ENCODE measurements at regions not wholly inside any gene's neighbourhood (a gene's known extent, or its start where the extent isn't known, plus 50 kb on each side); places are given as distances from the start of the nearest gene placed in this dataset.

DNA sequence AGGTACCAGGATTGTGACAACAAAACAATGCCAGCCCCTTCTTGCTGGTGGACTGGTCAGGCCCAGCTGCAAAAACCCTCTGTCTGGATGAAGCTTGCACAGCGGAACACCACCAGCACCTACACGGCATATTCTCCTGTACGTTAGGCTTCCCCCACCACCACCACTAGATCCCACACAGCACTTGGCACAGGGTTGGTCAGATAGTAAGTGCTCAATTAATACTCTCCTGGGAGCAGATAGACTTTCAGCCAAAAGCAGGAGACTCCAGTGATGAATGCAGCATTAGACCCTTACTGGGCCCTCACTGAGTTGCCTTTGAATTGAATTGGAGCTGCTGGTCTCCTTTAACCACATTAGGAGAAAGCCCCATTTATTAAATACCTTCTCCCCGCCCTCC, 97.9 kb downstream of the CPN2 start:
- TF ChIP-seq TAF1 (IDR thresholded peaks at IDR 0.05; ENCODE audit: low read depth) (no peak), FOXM1 (IDR thresholded peaks at IDR 0.05; ENCODE audit: borderline replicate concordance, low read depth) (no peak), TEAD4 (IDR thresholded peaks at IDR 0.05) (no peak)
- TF ChIP-seq, protein P1, sequence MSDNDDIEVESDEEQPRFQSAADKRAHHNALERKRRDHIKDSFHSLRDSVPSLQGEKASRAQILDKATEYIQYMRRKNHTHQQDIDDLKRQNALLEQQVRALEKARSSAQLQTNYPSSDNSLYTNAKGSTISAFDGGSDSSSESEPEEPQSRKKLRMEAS (IDR thresholded peaks at IDR 0.05), result no peak
